Stimulated activated CD4-positive, alpha-beta T cell treated with anti-CD3 and anti-CD28 coated beads, TNF-alpha, amount 100 ng/mL, for 4 hours (primary cell): ENCODE measurements at regions not wholly inside any gene's neighbourhood (a gene's known extent, or its start where the extent isn't known, plus 50 kb on each side); places are given as distances from the start of the nearest gene placed in this dataset.

Experiments
- DNase-seq, 3 experiments: peaks; one replicate each; pipeline ENCODE4 v3.0.0-alpha.2; 2020; ENCODE audit warnings: low read depth in 3 of 3

DNA sequence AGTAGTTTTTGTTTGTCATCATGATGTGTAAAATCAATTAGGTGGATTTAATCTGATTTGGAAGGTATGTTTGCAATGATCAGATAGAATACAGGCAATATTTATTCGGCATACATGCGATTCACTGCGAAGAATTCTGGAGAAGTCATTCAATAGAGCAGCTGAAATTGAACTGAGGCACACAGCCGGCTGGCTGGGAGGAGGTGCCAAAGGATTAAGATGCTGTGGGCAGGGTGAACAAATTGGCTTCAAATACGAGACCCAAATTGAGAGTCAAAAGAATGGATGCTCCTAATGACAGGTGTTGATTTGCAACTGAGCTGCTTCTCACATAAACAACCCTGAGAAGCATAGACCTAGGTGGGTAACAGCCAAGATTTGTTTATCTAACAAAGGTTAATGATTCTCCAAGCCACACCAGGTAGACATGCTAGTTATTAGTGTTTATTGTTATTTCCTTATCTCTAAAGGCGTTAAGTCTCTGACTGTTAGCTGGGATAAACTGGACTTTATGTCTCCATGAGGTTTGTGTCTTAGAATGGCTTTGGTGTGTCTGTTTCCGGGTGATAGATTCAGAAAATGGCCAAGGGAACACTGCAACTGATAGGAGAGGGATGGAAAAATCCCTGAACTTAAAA is 55.3 kb upstream of the CLINT1 start:
- DNase-seq: no peak

DNA sequence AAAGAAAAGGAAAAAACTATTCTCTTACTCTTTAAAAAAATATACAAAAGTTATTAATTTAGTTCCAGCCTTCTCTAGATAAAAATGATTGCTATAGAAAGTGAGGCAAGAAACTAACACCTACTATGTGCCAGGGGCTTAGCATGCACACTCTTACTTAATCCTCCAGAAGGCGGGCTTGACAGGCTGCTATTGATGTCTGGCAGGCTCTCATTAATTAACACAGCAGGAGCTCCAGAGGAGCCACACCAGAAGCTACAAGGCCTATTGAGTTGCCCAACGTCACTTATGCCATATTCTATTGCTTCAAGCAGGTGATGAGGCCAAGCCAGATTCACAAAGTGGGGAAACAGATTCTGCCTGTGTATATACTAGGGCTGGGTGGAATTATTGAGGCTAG is 54.6 kb upstream of the CLINT1 start:
- no peak for DNase-seq

DNA sequence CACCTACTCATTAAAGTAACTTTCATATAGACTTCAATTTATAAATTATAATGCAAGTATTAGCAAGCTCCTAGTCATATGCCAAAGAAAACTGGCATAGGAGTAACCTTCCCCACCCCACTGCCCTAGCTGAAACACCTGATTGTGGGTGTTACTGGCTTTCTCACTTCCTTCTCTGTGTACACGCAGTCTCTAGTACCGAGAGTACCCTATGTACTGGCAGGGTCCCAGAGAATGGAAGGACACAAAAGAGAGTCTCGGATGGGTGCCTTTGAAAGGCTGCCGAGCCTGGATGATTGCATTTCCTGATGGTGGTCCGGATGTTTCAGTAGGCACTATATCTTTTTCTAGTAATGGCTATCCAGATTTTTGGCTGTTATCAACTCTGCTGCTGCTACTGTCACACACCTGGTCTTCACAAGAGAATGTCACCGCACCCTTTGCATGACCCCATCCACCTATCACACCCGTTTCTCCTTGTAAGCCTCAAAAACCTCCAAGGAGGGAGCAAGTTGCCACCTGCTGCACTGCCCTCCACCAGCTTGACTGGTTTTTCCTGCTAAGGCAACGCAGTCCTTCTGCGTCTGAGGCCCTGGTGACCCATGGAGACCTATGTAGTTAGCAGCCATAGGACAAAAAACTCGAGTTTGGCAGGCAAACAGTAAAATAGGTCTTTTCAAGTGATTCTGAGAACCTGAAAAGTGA is 53.8 kb upstream of the CLINT1 start:
- DNase-seq: no peak

DNA sequence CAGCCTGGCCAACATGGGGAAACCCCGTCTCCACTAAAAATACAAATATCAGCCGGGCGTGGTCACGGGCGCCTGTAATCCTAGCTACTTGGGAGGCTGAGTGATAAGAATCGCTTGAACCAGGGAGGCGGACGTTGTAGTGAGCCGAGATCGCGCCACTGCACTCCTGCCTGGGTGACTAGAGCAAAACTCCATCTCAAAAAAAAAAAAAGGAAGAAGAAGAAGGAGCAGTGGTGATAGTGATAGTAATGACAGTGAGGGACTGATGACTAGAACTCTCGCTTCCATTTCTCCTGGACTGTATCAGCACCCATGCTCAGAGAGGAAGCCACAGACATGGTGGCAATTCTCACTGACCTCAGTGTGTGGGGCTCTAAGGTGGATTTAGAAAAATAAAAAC is 52.6 kb upstream of the CLINT1 start:
- no peak for DNase-seq
